ENCODE measurements at regions not wholly inside any gene's neighbourhood (a gene's known extent, or its start where the extent isn't known, plus 50 kb on each side); places are given as distances from the start of the nearest gene placed in this dataset.

DNA sequence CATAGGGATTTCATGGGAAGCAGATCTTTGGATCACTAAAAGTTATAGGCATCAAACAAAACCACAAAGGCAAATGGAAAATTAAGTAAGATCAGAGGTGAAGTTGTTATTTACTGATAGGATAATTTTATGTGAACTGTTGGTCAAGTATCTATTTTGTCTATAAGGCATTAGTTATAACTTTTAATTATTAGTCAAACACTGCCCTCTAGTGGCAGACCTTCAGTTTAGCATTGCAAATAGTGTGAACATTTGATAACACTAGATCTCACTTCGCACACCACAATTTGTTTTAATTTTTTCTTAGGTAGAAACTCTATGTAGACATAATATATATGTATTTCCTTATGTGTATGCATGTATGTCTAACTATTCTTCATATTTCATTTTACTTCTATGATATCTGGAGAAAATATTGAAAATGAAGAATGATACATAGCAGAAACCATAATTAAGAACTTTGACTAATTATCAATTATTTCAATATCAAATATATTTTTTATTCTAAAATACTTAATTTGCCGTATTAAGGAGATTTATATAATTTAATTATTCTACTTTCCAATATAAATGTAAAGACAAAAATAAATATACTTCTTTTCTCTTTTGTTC is 214.5 kb upstream of the TACR3 start:
- Mint-ChIP-seq H3K27ac (no peak overlapping the region), H3K4me1 (ENCODE audit: low read depth) (no peaks in the 10 kb centered on the region), H3K36me3 (ENCODE audit: low read depth) (no peaks in the 10 kb centered on the region), H3K9me3 (no peaks in the 10 kb centered on the region), H3K27me3 (ENCODE audit: low read depth) (no peaks in the 10 kb centered on the region), H3K4me3 (no peak overlapping the region)
- peak; percentile 30 for DNase-seq
- intact Hi-C loops (cut with micrococcal nuclease) = loop anchor here (1.0 to 10.0 kb wide), 6 partner anchors 456 to 1309 kb away; no protein-coding TSS in a partner anchor
- CTCF ChIA-PET = no interaction called here

DNA sequence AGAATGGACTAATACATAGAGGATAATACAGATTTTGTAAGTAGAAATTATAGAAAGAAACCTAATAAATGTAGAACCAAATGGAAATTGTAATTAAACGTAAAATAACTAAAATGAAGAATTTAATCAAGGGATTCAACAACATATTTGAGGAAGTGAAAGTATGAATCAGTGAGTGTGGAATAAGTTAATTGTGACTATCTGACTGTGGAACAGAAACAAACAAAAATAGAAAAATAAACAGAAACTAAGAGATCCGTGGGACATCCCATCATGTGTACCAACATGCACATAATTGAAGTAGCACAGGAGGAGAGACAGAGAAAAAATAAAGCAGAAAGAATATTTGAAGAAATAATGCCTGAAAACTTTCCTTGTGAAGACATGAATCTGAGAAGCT is 208.6 kb upstream of the TACR3 start:
- no peaks in the 10 kb centered on the region for H3K9me3 Mint-ChIP-seq
- no peaks in the 10 kb centered on the region for H3K4me1 Mint-ChIP-seq (ENCODE audit: low read depth)
- no peak overlapping the region for H3K4me3 Mint-ChIP-seq
- no peak for DNase-seq
- no peak overlapping the region for H3K27ac Mint-ChIP-seq
- intact Hi-C loops (cut with micrococcal nuclease) = no loop called here
- no peaks in the 10 kb centered on the region for H3K36me3 Mint-ChIP-seq (ENCODE audit: low read depth)
- H3K27me3 Mint-ChIP-seq (ENCODE audit: low read depth) = no peaks in the 10 kb centered on the region
- CTCF ChIA-PET = no interaction called here

DNA sequence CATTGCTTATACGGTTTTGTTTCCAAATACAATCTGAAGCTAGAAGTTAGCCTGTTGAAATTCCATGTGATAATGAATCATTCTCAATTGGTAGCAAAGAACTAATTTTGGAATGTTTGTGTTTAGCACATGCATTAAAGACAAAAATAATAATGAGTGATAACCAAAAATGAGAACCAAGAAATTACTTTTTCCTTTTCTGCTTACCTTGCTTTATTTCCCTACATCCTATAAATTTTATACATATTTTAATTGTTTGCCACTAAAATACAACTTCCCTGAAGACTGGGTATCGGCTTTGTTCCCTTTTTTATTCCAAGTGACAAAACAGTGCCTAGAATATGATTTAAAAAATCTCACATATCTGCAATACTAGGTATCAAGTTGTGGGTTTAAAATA is 203.8 kb upstream of the TACR3 start:
- Mint-ChIP-seq H3K9me3 (no peaks in the 10 kb centered on the region), H3K4me3 (no peak overlapping the region), H3K4me1 (ENCODE audit: low read depth) (no peaks in the 10 kb centered on the region), H3K36me3 (ENCODE audit: low read depth) (no peaks in the 10 kb centered on the region), H3K27ac (no peak overlapping the region), H3K27me3 (ENCODE audit: low read depth) (no peaks in the 10 kb centered on the region)
- CTCF ChIA-PET = no interaction called here
- DNase-seq = no peak
- intact Hi-C loops (cut with micrococcal nuclease) = no loop called here

DNA sequence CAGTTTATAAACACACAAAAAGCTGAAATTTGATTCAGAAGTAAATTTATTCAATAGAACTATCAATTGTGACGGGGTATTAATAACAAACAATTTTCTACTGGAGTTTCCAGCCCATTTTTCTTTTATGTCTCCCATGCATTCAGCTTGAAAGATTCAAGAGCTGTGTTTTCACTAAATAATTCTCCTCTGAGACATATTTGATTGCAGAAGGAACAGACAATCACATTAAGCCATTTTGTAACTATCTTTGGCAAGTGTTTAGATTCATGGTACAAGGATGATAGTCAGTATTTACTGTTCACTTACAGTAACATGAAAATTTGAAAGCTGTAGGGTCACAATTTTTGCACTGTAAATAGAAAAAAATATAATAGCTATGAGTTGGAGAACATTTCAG is 198.4 kb upstream of the TACR3 start:
- H3K27me3 Mint-ChIP-seq (ENCODE audit: low read depth) = no peaks in the 10 kb centered on the region
- CTCF ChIA-PET = no interaction called here
- intact Hi-C loops (cut with micrococcal nuclease) = no loop called here

DNA sequence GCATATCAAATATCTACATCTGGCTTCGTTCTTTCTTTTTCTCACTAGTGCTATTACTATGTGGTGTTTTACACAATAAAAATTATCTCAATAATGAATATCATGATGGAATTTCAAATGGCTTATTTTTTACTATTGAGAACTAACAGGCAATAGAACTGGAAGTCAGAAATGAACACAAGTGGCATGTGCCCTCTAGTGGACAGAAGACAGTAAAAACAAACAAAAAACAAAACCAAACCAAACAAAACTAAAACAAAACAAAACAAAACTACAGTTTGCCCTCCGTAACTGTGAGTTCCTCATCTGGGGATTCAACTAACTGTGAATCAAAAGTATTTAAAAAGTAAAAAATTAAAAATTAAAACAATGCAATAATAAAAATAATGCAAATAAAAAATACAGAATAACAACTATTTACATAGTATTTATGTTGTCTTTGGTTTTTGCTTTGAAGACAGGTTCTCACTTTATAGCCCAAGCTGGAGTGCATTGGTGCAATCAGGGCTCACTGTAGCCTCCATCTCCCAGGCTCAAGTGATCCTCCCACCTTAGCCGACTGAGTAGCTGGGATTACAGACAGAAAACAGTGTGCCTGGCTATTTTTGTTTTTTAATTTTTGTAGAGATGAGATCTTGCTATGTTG is 195.6 kb upstream of the TACR3 start:
- no peak for DNase-seq
- intact Hi-C loops (cut with micrococcal nuclease) = no loop called here
- no peaks in the 10 kb centered on the region for H3K36me3 Mint-ChIP-seq (ENCODE audit: low read depth)
- H3K9me3 Mint-ChIP-seq = no peaks in the 10 kb centered on the region
- H3K4me3 Mint-ChIP-seq = no peak overlapping the region
- H3K4me1 Mint-ChIP-seq (ENCODE audit: low read depth) = no peaks in the 10 kb centered on the region
- CTCF ChIA-PET = interaction anchor here (0.6 kb wide), 1 partner anchor 334 kb away, joined by 3 read pairs; no protein-coding TSS in a partner anchor
- H3K27me3 Mint-ChIP-seq (ENCODE audit: low read depth) = no peaks in the 10 kb centered on the region
- no peak overlapping the region for H3K27ac Mint-ChIP-seq

More for the DNA sequence above, 198.4 kb upstream of the TACR3 start:
- no peaks in the 10 kb centered on the region for H3K9me3 Mint-ChIP-seq
- DNase-seq = no peak
- no peak overlapping the region for H3K27ac Mint-ChIP-seq
- H3K4me3 Mint-ChIP-seq = no peak overlapping the region
- H3K36me3 Mint-ChIP-seq (ENCODE audit: low read depth) = no peaks in the 10 kb centered on the region
- H3K4me1 Mint-ChIP-seq (ENCODE audit: low read depth) = no peaks in the 10 kb centered on the region

DNA sequence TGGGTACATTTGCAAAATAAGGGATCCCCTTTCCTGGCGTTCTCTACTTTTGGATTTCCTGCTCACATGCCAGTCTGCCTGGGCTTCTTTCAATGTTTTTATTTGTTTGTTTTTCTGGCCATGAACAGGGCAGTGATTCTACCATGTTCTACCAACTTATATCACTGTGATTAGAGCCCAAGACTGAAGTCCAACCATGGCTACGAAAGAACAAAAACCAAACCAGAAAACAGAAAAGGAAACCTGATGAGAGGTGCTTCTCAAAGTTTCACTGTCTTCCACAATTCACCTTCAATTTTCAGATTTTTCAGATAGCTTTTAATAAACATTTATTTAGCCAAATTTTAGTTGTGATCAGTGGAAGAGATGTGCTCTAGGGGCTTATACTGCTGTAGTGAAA is 187.6 kb upstream of the TACR3 start:
- H3K36me3 Mint-ChIP-seq (ENCODE audit: low read depth) = no peaks in the 10 kb centered on the region
- H3K4me1 Mint-ChIP-seq (ENCODE audit: low read depth) = no peaks in the 10 kb centered on the region
- CTCF ChIA-PET = no interaction called here
- H3K27ac Mint-ChIP-seq = no peak overlapping the region
- H3K4me3 Mint-ChIP-seq = no peak overlapping the region
- no peak for DNase-seq
- no peaks in the 10 kb centered on the region for H3K27me3 Mint-ChIP-seq (ENCODE audit: low read depth)
- no peaks in the 10 kb centered on the region for H3K9me3 Mint-ChIP-seq
- intact Hi-C loops (cut with micrococcal nuclease) = no loop called here

DNA sequence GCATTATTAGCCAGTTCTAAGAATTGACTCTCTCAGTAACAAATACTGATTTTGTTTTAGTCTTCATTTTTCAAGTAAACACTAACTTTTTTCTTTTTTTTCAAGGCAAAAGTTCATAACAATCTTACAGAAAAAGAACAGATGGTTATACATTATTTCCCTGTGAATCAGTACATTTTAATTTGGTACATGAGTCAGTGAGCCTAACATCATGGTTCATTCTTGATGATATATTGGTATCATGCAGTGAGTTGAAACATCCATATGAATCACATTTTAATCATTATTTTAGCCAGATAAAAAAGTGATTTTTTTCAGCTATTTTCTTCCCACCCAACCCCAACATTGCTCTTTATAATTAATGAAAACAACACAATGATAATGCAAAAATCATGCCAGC is 184.3 kb upstream of the TACR3 start:
- Mint-ChIP-seq H3K4me1 (ENCODE audit: low read depth) (no peaks in the 10 kb centered on the region), H3K27ac (no peak overlapping the region), H3K36me3 (ENCODE audit: low read depth) (no peaks in the 10 kb centered on the region), H3K27me3 (ENCODE audit: low read depth) (no peaks in the 10 kb centered on the region), H3K4me3 (no peak overlapping the region), H3K9me3 (peaks cover 4% of the 10 kb centered on the region)
- CTCF ChIA-PET = no interaction called here
- intact Hi-C loops (cut with micrococcal nuclease) = no loop called here
- DNase-seq = no peak

DNA sequence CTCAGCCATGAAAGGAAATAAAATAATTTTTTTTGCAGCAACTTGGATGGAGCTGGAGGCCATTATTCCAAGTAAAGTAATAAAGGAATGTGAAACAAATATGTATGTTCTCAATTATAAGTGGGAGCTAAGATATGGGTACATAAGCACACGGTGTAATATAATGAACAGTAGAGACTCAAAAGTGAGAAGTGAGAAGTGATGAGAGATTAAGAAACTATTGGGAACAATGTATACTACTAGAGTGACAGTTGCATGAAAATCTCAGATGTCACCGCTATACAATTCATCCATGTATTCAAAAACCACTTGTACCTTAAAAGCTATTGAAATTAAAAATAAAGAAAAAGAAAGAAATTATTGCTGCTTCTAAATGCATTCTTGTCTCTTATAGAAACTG is 182.9 kb upstream of the TACR3 start:
- Mint-ChIP-seq H3K9me3 (peaks cover 8% of the 10 kb centered on the region), H3K36me3 (ENCODE audit: low read depth) (no peaks in the 10 kb centered on the region), H3K27ac (no peak overlapping the region), H3K27me3 (ENCODE audit: low read depth) (no peaks in the 10 kb centered on the region), H3K4me3 (no peak overlapping the region), H3K4me1 (ENCODE audit: low read depth) (no peaks in the 10 kb centered on the region)
- intact Hi-C loops (cut with micrococcal nuclease) = no loop called here
- no peak for DNase-seq
- CTCF ChIA-PET = no interaction called here

DNA sequence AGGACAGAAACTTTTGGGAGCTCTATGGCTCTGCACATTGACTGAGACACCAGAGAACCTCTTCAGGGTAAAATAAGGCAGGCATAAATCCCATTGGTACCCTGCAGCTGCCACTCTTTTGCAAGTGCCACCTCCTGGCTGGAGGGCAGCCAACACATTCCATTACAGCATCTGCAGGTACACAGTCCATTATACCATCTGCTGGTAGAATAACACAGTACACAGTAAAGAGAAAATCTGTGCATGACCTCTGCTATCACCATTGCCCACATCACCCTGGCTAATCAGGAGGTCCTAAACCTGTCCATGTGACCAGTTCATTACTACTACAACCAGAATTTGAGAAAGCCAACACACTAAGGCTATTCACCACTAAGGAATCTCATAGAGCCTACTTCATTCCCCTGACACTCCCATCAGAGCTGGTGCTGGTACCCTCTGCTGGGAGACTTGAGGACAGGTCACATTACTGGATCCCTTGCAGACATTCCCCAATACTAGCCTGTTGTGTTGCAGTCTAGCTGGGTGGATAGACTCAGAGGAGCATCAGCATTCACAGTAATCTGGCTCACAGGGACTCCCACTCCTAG is 176.2 kb upstream of the TACR3 start:
- Mint-ChIP-seq H3K27me3 (ENCODE audit: low read depth) (no peaks in the 10 kb centered on the region), H3K36me3 (ENCODE audit: low read depth) (no peaks in the 10 kb centered on the region), H3K27ac (no peak overlapping the region), H3K4me1 (ENCODE audit: low read depth) (no peaks in the 10 kb centered on the region), H3K9me3 (peaks cover 5% of the 10 kb centered on the region), H3K4me3 (no peak overlapping the region)
- DNase-seq = no peak
- CTCF ChIA-PET = no interaction called here
- intact Hi-C loops (cut with micrococcal nuclease) = no loop called here

DNA sequence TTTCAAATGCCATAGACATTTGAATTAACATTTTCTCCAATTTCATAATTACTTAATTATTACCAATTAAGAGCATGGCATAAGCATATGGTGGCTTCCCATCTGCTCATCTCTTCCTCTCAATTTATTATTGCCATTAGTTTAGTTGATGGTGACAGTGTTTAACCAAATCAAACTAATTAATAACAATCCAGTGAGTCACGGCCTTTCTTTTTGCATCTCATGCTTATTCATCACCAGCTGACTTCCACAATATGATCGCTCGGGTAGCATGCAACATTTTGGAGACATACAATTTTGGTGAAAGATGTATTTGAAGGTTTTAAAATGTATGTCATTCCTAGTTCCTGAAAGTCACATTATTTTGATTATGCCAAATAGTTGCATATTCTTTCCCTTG is 172.8 kb upstream of the TACR3 start:
- Mint-ChIP-seq H3K9me3 (peaks cover 1% of the 10 kb centered on the region), H3K4me1 (ENCODE audit: low read depth) (no peaks in the 10 kb centered on the region)

DNA sequence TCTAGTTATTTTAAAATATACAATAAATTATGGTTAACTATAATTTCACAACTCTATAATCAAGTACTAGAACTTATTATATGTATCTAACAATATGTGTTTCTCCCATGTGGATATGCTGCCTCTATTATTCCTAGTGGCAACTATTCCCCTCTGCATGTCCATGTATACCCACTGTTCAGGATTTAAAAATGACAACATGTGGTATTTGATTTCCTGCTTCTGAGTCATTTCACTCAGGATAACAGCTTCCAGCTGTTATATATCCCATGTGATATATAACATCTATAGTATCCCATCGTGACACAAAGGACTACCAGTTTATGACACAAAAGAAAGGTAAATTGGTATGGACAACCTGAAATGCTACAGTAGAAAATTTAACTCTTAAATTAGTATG is 167.4 kb upstream of the TACR3 start:
- intact Hi-C loops (cut with micrococcal nuclease) = no loop called here
- no peak overlapping the region for H3K4me3 Mint-ChIP-seq
- H3K4me1 Mint-ChIP-seq (ENCODE audit: low read depth) = no peaks in the 10 kb centered on the region
- DNase-seq = no peak
- no peaks in the 10 kb centered on the region for H3K36me3 Mint-ChIP-seq (ENCODE audit: low read depth)
- H3K27ac Mint-ChIP-seq = no peak overlapping the region
- no peaks in the 10 kb centered on the region for H3K9me3 Mint-ChIP-seq
- CTCF ChIA-PET = no interaction called here
- H3K27me3 Mint-ChIP-seq (ENCODE audit: low read depth) = no peaks in the 10 kb centered on the region

More for the DNA sequence above, 172.8 kb upstream of the TACR3 start:
- CTCF ChIA-PET = no interaction called here
- Mint-ChIP-seq H3K36me3 (ENCODE audit: low read depth) (no peaks in the 10 kb centered on the region), H3K27me3 (ENCODE audit: low read depth) (no peaks in the 10 kb centered on the region), H3K27ac (no peak overlapping the region), H3K4me3 (no peak overlapping the region)
- DNase-seq = no peak
- intact Hi-C loops (cut with micrococcal nuclease) = no loop called here

DNA sequence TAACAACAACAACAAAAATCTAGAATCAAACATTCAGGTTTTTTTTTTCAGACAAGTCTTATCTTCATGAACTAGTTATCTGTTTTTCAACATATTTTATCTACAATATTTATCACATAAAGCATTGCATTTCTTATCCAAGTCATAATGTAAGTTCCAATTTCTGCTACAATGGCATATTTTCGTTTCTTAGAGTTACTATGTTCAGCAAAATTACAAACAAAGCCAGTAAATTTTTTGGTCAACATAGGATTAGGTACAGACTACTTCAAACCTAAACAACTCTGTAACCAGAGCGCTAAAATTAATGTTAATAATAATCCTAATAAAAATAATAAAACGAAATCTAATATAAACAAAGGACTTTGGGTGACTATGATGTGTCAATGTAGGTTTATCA is 165.4 kb upstream of the TACR3 start:
- CTCF ChIA-PET = no interaction called here
- Mint-ChIP-seq H3K4me1 (ENCODE audit: low read depth) (no peaks in the 10 kb centered on the region), H3K27me3 (ENCODE audit: low read depth) (no peaks in the 10 kb centered on the region), H3K4me3 (no peak overlapping the region), H3K9me3 (no peaks in the 10 kb centered on the region), H3K27ac (no peak overlapping the region), H3K36me3 (ENCODE audit: low read depth) (no peaks in the 10 kb centered on the region)
- intact Hi-C loops (cut with micrococcal nuclease) = no loop called here
- DNase-seq = no peak

DNA sequence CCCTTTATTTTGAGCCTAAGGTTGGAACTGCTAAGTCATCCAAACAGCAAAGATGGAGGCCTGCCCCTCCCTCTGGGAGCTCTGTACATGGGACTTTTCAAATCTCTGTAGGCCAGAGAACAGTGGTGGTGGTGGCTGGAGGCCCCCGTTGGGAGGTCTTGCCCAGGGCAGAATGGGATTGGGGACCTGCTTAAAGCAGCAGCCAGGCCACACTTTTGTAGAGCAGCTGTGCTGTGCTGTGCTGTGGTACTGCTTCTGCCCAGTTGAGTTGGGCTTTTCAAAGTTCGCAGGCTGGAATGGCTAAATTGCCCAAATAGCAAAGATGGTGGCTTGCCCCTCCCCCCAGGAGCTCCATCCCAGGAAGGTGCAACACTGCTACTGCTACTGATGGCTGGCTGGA is 147.5 kb upstream of the TACR3 start:
- Mint-ChIP-seq H3K36me3 (ENCODE audit: low read depth) (no peaks in the 10 kb centered on the region), H3K4me3 (no peak overlapping the region), H3K9me3 (no peaks in the 10 kb centered on the region), H3K27me3 (ENCODE audit: low read depth) (no peaks in the 10 kb centered on the region), H3K4me1 (ENCODE audit: low read depth) (no peaks in the 10 kb centered on the region), H3K27ac (no peak overlapping the region)
- no peak for DNase-seq
- intact Hi-C loops (cut with micrococcal nuclease) = no loop called here
- CTCF ChIA-PET = no interaction called here
